ENCODE measurements at regions not wholly inside any gene's neighbourhood (a gene's known extent, or its start where the extent isn't known, plus 50 kb on each side); places are given as distances from the start of the nearest gene placed in this dataset.

- TF ChIP-seq CTCF (IDR thresholded peaks at IDR 0.05) (no peak), EZH2phosphoT487 (IDR thresholded peaks at IDR 0.05) (no peak), EZH2 (IDR thresholded peaks at IDR 0.05) (no peak)
These were observed 1263.2 kb downstream of the FAM181B start for GRCh38 chr11:81470446-81470845.

Measured in neural progenitor cell (in vitro differentiated cells).